GM20431 (cell line): ENCODE measurements at regions not wholly inside any gene's neighbourhood (a gene's known extent, or its start where the extent isn't known, plus 50 kb on each side); places are given as distances from the start of the nearest gene placed in this dataset.
"Not testable (repeated sequence)": the region's sequence is repeated elsewhere in the genome, so short reads cannot be mapped to it uniquely, and the experiment has no call there.

Experiments used
- in situ Hi-C: fragments of 300-500 bp; cut with MseI, MboI; formaldehyde crosslinking; loops from one replicate; pipeline ENCODE4 v1.15.0; 2020; ENCODE audit warnings: low sequenced_read_pairs; ENCODE audit not compliant: unreplicated experiment

DNA sequence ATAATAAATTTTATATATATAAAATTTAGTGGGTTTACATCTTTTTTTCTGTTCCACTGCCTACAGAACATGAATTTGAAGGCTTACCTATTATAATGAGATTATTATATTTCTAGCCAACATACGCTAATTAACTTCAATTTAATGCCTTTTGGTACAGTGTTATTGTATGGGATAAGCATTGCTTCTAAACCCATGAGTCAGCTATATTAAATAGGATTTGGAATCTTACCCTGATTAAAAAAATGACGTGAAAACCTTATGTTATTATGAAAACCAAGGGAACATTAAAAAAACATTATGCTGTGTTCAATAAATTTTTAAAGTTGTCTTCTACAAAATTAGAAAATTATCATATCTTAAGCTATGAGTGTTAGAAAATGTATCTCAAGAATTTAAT, 334.0 kb upstream of the RGS17 start:
- in situ Hi-C loops, result no loop called here

GRCh38 chr6:153449279-153449678, 318.2 kb upstream of the RGS17 start:
- in situ Hi-C loops, result no loop called here

DNA sequence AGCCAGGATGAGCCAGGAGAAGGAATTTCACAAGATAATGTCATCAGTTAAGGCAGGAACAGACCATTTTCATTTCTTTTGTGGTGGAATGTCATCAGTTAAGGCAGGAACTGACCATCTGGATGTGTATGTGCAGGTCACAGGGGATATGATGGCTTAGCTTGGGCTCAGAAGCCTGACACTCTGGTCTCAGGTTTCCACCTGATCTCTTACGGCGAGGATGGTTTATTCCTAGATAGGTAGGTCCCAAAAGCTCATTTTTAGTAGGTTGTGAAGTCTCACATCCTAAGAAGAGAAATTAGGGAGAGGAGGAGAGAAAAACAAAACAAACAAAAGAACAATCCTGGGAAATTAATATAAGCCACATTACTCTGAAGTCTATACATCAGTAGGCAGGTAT, 311.7 kb upstream of the RGS17 start:
- in situ Hi-C loops, result not testable (repeated sequence)

DNA sequence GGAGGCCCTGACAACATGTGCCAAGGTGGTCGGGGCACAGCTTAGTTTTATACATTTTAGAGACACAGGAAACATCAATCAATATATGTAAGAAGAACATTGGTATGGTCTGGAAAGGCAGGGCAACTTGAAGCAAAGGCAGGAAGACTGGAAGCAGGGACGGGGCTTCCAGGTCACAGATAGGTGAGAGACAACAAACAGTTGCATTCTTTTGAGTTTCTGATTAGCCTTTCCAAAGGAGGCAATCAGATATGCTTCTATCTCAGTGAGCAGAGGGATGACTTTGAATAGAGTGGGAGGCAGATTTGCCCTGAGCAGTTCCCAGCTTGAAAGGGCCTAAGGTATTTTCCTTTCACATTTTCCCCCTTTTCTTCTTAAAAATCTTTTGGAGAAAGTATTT, 311.0 kb upstream of the RGS17 start:
- in situ Hi-C loops, result no loop called here

GRCh38 chr6:153437193-153437592, 306.1 kb upstream of the RGS17 start:
- in situ Hi-C loops, result no loop called here

GRCh38 chr6:153436351-153436750, 305.3 kb upstream of the RGS17 start:
- in situ Hi-C loops, result no loop called here

GRCh38 chr6:153435787-153436186, 304.7 kb upstream of the RGS17 start:
- in situ Hi-C loops, result no loop called here

DNA sequence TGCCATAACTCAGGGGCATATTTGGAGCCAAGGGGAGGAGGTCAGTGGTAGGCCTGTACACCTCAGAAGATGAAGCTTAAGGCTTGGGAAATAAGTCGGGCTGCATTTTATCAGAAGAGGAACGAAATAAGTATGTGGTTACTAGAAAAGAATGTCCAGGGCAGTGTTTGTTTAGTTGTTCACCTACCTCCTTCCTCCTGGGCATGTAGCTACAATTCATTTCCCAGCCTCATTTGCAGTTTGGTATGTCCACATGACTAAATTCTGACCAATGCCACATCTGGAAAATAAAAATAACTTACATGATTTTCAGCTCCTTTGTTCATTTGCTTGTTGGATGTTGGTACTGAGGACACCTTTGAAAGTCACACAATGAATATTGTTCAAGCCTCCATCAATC, 294.5 kb upstream of the RGS17 start:
- in situ Hi-C loops, result no loop called here

DNA sequence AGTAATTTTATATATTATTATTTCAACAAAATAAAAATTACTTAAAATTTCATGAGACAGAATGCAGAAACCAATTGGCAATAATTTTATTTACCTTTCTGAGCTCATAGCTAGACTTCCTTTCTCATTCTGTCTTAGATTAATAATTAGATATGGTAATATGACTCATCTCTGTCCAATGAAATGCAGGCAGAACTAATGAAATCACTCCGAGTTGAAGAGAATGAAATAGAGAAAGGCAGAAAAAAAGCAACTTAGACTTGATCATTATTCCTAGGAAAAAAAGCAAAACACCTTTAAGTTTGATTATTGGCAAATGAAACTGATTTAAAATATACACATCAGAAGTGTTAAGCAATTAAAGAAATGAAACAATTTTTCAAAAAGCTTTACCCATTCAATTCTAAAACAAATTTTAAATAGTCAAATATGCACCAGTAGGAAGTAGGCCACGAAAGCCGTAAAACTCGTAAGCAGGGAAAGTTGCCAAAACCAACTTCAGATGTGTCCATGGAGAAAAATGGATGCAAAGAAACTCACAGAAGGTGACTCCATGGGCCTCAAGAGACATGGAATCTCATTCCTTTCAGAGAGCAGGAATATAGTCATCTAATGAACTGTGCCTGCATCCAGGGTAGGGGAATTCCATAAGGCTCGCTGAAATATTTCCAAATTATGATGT, 293.8 kb upstream of the RGS17 start:
- in situ Hi-C loops, result no loop called here

DNA sequence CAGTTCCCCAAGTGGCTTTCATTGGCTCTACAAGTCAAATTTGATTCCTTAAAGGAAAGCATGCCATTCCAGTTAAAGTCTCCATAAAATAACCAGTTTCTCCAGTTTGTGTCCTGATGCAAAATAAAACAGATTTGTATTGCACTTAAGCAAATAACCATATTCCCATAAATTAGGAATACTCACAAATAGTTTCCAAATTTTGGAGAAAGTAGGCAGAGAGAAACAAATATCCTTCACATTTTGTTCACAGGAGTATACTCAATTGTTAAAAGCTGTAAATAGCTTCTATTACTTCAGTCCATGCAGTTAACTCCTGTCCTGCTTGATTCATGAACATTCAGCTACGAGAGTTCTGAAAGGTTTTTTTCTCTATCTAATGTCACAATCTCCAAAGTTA, 281.4 kb upstream of the RGS17 start:
- in situ Hi-C loops, result no loop called here

DNA sequence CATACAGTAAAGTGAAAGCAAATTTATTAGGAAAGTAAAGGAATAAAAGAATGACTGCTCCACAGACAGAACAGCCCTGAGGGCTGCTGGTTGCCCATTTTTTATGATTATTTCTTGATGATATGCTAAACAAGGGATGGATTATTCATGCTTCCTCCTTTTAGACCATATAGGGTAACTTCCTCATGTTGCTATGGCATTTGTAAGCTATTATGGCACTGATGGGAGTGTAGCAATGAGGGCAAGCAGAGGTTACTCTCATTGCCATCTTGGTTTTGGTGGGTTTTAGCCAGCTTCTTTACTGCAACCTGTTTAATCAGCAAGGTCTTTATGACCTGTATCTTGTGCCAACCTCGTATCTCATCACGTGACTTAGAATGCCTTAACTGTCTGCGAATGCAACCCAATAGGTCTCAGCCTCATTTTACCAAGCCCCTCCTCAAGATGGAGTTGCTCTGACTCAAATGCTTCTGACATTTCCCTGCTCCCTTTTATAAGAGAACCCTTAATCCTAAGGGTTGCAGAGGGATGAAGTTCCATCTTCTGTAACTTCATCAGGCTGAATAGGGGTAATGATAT, 280.1 kb upstream of the RGS17 start:
- in situ Hi-C loops, result no loop called here

GRCh38 chr6:153405931-153406330, 274.8 kb upstream of the RGS17 start:
- in situ Hi-C loops, result no loop called here

- in situ Hi-C loops, result no loop called here
These were observed 270.7 kb upstream of the RGS17 start for GRCh38 chr6:153401751-153402150.

GRCh38 chr6:153392156-153392555, 261.1 kb upstream of the RGS17 start:
- in situ Hi-C loops, result no loop called here

DNA sequence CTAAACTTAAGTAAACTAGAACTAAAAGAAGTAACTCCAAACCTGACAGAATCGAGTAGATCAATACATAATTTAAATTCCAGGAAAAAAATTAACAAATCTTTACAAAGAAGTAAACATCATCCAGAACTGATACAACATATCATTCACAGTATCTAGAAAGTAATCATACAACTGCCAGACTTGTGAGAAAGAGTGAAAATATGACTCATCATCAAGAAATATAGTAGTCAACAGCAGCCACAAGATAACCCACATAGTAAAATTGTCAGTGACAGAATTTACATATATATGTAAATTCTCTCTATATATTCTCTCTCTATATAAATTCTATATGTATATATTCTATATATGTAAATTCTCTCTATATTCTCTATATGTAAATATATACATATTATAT, 242.8 kb upstream of the RGS17 start:
- in situ Hi-C loops, result no loop called here

DNA sequence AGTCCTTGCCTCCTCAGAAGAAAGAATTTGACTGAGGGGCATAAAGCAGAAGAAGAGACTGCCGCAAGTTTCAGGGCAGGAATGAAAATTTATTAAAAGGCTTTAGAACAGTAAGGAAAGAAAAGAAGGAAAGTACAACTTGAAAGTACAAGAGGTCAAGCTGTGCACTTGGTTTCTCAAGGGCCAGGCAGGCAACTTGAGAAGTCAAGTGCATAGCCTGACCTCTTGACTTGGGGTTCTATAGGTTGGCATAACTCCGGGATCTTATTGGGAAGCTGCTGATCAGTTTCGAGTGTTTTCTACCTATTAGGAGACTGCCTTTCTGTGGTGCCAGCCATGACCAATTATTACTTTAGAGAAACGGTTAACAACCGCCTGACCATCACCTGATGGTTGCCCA, 237.0 kb upstream of the RGS17 start:
- in situ Hi-C loops, result no loop called here

DNA sequence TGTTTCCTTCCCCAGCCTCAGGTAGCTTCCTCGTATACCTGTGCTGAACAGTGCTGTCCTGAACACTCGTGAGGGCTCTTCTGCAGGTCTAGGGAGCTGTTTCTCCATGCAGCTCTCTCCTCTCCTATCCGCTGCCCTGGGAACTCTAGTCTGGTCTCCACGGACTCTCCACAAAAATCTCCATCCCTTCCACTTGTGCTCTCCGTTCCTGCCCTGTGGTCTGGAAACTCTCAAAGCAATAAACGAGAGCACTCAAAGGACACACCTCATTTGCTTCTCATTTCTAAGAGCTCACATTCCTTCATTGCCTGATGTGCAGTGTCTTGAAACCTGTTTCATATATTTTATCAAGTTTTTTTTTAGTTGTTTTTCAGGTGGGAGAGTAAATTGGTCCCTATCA, 235.9 kb upstream of the RGS17 start:
- in situ Hi-C loops, result no loop called here

GRCh38 chr6:153357391-153357790, 226.3 kb upstream of the RGS17 start:
- in situ Hi-C loops, result no loop called here

DNA sequence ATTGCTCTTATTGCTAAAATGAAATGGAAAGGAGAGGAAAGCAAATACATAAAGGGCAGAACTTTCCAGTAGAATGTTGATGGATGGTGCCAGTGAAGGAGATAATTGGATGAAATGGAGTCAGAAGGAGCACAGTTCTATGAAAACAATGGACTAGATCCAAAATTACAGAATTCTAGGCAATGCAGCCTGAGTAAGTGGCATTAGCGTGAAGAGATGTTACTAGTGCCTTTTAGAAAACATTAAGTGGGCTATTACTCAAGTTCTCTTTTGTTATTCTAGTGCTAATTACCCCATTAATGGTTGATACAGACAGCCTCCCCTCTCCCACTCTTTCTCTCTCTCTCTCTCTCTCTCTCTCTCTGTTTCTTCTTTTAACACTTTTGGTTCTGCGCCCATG, 209.5 kb upstream of the RGS17 start:
- in situ Hi-C loops, result no loop called here

GRCh38 chr6:153334121-153334520, 203.0 kb upstream of the RGS17 start:
- in situ Hi-C loops, result no loop called here

GRCh38 chr6:153331221-153331620, 200.1 kb upstream of the RGS17 start:
- in situ Hi-C loops, result not testable (repeated sequence)

DNA sequence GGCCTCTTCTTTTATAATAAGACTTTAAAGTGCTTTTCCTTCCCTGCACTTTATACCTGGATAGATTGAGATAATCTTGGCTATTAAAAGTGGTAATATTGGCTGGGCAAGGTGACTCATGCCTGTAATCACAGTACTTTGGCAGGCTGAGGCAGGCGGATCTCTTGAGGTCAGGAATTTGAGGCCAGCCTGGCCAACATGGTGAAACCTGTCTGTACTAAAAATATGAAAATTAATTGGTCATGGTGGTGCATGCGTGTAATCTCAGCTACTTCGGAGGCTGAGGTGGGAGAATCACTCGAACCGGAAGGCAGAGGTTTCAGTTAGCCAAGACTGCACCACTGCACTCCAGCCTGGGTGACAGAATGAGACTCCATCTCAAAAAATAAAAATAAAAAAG, 197.1 kb upstream of the RGS17 start:
- in situ Hi-C loops, result no loop called here
